Uterus (tissue), 3 donors: ENCODE measurements at regions not wholly inside any gene's neighbourhood (a gene's known extent, or its start where the extent isn't known, plus 50 kb on each side); places are given as distances from the start of the nearest gene placed in this dataset.
"Not testable (repeated sequence)": the region's sequence is repeated elsewhere in the genome, so short reads cannot be mapped to it uniquely, and the experiment has no call there.

Experiments used
- DNase-seq, 2 donors: peaks; one replicate each; pipeline ENCODE4 v3.0.0-alpha.2; 2019 to 2020
- H3K27ac ChIP-seq, 2 donors: fragments of 200-600 bp; sonication (generic); 1 replicate in 1 of 2; 2 replicates in 1 of 2; pipeline ENCODE4 v1.5.1; 2016 to 2018
- H3K27me3 ChIP-seq, 2 donors: fragments of 200-600 bp; sonication (generic); one replicate each; pipeline ENCODE4 v1.5.1; 2018 to 2019; ENCODE audit warnings: control low read depth in 1 of 2
- H3K36me3 ChIP-seq, 2 donors: fragments of 200-600 bp; sonication (generic); one replicate each; pipeline ENCODE4 v1.5.1; 2019; ENCODE audit warnings: control low read depth in 1 of 2
- H3K4me1 ChIP-seq, 2 donors: fragments of 200-600 bp; sonication (generic); one replicate each; pipeline ENCODE4 v1.5.1; 2018 to 2019; ENCODE audit warnings: control low read depth in 1 of 2
- H3K4me3 ChIP-seq, 2 donors: fragments of 200-600 bp; sonication (generic); 1 replicate in 1 of 2; 2 replicates in 1 of 2; pipeline ENCODE4 v1.5.1; 2018 to 2019; ENCODE audit warnings: mild to moderate bottlenecking in 1 of 2
- H3K9me3 ChIP-seq, 2 donors: fragments of 200-600 bp; sonication (generic); one replicate each; pipeline ENCODE4 v1.5.1; 2019; ENCODE audit warnings: control low read depth in 1 of 2
- POLR2A ChIP-seq, 2 donors: fragments of 450-650 bp; IDR thresholded peaks; one replicate each; pipeline ENCODE4 v1.6.1; 2016; ENCODE audit warnings: antibody characterized with exemption in 2 of 2, mild to moderate bottlenecking in 1 of 2, moderate library complexity in 1 of 2
- intact Hi-C: fragments of 100-400 bp; cut with DNase I; formaldehyde crosslinking; loops from one replicate; pipeline ENCODE4 v1.15.1; 2023; ENCODE audit warnings: low total_unique reads
- TF ChIP-seq, protein P1 (sequence below), 4 experiments: fragments of 200-600 bp in 2 of 4; fragments of 450-650 bp in 2 of 4; sonication (generic) in 2 of 4; IDR thresholded peaks; one replicate each; pipeline ENCODE4 v1.5.1; 2016 to 2019; ENCODE audit warnings: antibody characterized with exemption in 4 of 4, mild to moderate bottlenecking in 2 of 4, moderate library complexity in 1 of 4
- donor health status: DM: yes; HTN: yes; CAD: no.

DNA sequence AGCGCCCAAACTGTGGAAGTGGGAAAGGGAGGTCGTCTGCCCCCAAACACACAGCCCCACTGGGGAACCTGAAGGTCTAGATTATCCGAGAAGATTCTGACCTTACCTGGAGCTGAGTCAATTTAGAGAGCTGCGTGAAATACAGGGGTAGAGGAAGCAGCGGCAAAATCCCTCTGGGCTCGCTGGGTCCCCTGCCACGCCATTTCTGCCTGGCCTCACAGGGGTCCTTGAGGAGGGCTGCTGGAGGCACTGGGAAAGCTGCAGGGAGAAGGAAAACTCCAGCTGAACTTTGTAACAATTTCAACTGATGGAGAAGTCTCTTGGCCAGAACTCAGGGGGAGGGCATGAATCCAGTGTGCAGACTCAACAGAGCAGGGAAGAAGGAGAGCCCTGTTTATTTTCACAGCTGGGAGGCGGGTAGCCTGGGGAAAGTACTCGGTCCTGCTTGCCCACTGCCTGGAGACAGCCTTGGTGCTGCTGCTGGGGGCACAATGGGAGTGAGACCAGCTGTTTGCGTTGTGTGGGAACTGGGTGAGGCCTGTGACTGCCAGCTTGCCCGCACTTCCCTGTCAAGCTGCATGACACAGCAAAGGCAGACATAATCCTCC is 93.2 kb upstream of the MAPK10 start:
- intact Hi-C loops = no loop called here
- TF ChIP-seq, protein P1, sequence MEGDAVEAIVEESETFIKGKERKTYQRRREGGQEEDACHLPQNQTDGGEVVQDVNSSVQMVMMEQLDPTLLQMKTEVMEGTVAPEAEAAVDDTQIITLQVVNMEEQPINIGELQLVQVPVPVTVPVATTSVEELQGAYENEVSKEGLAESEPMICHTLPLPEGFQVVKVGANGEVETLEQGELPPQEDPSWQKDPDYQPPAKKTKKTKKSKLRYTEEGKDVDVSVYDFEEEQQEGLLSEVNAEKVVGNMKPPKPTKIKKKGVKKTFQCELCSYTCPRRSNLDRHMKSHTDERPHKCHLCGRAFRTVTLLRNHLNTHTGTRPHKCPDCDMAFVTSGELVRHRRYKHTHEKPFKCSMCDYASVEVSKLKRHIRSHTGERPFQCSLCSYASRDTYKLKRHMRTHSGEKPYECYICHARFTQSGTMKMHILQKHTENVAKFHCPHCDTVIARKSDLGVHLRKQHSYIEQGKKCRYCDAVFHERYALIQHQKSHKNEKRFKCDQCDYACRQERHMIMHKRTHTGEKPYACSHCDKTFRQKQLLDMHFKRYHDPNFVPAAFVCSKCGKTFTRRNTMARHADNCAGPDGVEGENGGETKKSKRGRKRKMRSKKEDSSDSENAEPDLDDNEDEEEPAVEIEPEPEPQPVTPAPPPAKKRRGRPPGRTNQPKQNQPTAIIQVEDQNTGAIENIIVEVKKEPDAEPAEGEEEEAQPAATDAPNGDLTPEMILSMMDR (IDR thresholded peaks at IDR 0.05) = no peak
- TF ChIP-seq POLR2A (IDR thresholded peaks at IDR 0.05) = no peak
- Histone ChIP-seq H3K9me3 (no peaks in the 10 kb centered on the region), H3K27me3 (no peaks in the 10 kb centered on the region), H3K27ac (peak overlapping the region; percentile 91 to 94), H3K36me3 (no peaks in the 10 kb centered on the region), H3K4me3 (peak overlapping the region; percentile 45 to 47), H3K4me1 (no peaks in the 10 kb centered on the region)
- peak; percentile 59 to 65 for DNase-seq

- intact Hi-C loops, H3K4me1 ChIP-seq, H3K4me3 ChIP-seq, DNase-seq, H3K9me3 ChIP-seq, H3K27me3 ChIP-seq, H3K36me3 ChIP-seq: not testable (repeated sequence)
- peak overlapping the region; percentile 91 to 94 for H3K27ac ChIP-seq
Observed at GRCh38 chr4:86453611-86454072, 93.8 kb upstream of the MAPK10 start.

DNA sequence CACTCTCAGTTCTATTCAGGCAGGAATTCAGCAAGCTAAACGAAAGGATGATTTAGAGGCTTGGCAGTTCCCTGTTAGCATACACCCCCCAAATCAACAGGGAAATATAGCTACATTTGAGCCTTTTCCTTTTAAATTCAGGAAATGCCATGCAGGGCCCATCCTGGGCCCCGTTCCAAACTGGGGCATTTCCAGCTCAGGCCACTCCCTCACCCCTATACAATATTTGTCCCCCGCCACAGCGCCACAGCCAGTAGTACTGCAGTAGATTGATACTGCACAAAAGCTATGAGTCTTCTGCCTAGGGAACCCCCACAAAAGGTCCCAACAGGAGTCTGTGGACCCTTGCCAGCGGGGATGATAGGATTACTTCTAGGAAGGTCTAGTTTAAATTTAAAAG is 102.0 kb upstream of the MAPK10 start:
- intact Hi-C loops = no loop called here
- no peaks in the 10 kb centered on the region for H3K27me3 ChIP-seq
- TF ChIP-seq, protein P1 (IDR thresholded peaks at IDR 0.05) = no peak
- TF ChIP-seq POLR2A (IDR thresholded peaks at IDR 0.05) = no peak
- H3K4me3 ChIP-seq = no peak overlapping the region
- DNase-seq = no peak
- no peaks in the 10 kb centered on the region for H3K4me1 ChIP-seq
- H3K27ac ChIP-seq = no peak overlapping the region
- H3K36me3 ChIP-seq = no peaks in the 10 kb centered on the region
- H3K9me3 ChIP-seq = no peaks in the 10 kb centered on the region

DNA sequence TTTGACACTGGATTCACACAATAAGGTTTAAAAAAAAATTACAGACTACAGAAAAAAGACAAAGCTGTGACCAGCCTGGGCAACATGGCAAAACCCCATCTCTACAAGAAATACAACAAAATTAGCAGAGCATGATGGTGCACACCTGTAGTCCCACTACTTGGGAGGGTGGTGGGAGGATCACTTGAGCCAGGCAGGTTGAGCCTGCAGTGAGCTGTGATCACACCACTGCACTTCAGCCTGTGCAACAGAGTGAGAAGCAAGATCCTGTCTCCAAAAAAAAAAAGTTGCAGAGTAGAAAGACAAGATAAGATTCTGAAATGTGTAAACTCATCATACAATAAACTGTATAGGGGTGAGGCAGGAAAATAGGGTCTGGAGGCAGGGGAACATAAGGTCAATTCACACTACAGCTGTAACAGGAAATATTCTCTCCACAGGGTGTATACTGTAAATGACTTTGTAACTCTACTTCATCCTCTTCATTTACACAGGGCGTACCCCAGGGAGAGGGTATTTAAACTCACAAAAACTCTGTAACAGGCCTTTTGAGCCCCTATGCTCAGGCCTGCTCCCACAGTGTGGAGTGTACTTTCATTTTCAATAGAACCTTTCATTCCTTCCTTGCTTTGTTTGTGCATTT is 112.6 kb upstream of the MAPK10 start:
- H3K27me3 ChIP-seq = no peaks in the 10 kb centered on the region
- H3K9me3 ChIP-seq = no peaks in the 10 kb centered on the region
- H3K4me1 ChIP-seq = no peaks in the 10 kb centered on the region
- H3K4me3 ChIP-seq = no peak overlapping the region
- no peak for DNase-seq
- intact Hi-C loops = no loop called here
- H3K27ac ChIP-seq = peak overlapping the region in 1 of 2 donors; percentile 34
- no peaks in the 10 kb centered on the region for H3K36me3 ChIP-seq
- TF ChIP-seq, protein P1 (IDR thresholded peaks at IDR 0.05) = no peak
- TF ChIP-seq POLR2A (IDR thresholded peaks at IDR 0.05) = no peak

DNA sequence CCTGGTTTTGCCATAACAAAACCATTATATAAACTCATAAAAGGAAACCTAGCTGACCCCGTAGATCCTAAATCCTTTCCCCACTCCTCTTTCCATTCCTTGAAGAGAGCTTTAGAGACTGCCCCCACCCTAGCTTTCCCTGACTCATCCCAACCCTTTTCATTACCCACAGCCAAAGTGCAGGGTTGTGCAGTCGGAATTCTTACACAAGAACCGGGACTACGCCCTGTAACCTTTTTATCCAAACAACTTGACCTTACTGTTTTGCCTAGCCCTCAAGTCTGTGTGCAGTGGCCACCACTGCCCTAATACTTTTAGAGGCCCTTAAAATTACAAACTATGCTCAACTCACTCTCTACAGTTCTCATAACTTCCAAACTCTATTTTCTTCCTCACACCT is 116.0 kb upstream of the PTPN13 start:
- DNase-seq, H3K27ac ChIP-seq, intact Hi-C loops: not testable (repeated sequence)

GRCh38 chr4:86481440-86481839 is 112.7 kb upstream of the PTPN13 start:
- H3K27ac ChIP-seq = no peak overlapping the region
- TF ChIP-seq, protein P1 (IDR thresholded peaks at IDR 0.05) = no peak
- no peak for TF ChIP-seq POLR2A (IDR thresholded peaks at IDR 0.05)
- H3K27me3 ChIP-seq = no peaks in the 10 kb centered on the region
- H3K9me3 ChIP-seq = no peaks in the 10 kb centered on the region
- H3K4me1 ChIP-seq = no peaks in the 10 kb centered on the region
- intact Hi-C loops = no loop called here
- H3K36me3 ChIP-seq = no peaks in the 10 kb centered on the region
- H3K4me3 ChIP-seq = no peak overlapping the region
- no peak for DNase-seq

More for the DNA sequence above, 116.0 kb upstream of the PTPN13 start:
- not testable (repeated sequence) for H3K4me3 ChIP-seq, H3K4me1 ChIP-seq, H3K27me3 ChIP-seq, H3K9me3 ChIP-seq, H3K36me3 ChIP-seq
